Spleen (tissue), 7 donors: ENCODE measurements at regions not wholly inside any gene's neighbourhood (a gene's known extent, or its start where the extent isn't known, plus 50 kb on each side); places are given as distances from the start of the nearest gene placed in this dataset.

Experiments
- POLR2A ChIP-seq, 3 donors: fragments of 450-650 bp; IDR thresholded peaks; one replicate each; pipeline ENCODE4 v1.5.1; 2017; ENCODE audit warnings: antibody characterized with exemption in 3 of 3, mild to moderate bottlenecking in 1 of 3
- POLR2AphosphoS5 ChIP-seq, 3 donors: sonication (generic); formaldehyde crosslinking; IDR thresholded peaks; one replicate each; pipeline ENCODE4 v1.5.1; 2017; ENCODE audit warnings: antibody characterized with exemption in 3 of 3
- TF ChIP-seq, protein P1 (sequence below), 11 experiments: fragments of 200-600 bp in 7 of 11; fragments of 450-650 bp in 4 of 11; sonication (generic) in 4 of 11; IDR thresholded peaks in 8 of 11; conservative IDR thresholded peaks in 3 of 11; 1 replicate in 7 of 11; 2 replicates in 4 of 11; pipeline versions ENCODE4 v1.4.0 to v1.8.0; 2016 to 2021; ENCODE audit warnings: antibody characterized with exemption in 11 of 11, inconsistent platforms in 4 of 11, mild to moderate bottlenecking in 1 of 11
- donor health status: DM: no; HTN: no; CAD: no; lungs with moderate emphysema.
- donor health status: DM: no; HTN: no; CAD: no.
- donor health status: DM: no; HTN: no; CAD: no.

- TF ChIP-seq, protein P1, sequence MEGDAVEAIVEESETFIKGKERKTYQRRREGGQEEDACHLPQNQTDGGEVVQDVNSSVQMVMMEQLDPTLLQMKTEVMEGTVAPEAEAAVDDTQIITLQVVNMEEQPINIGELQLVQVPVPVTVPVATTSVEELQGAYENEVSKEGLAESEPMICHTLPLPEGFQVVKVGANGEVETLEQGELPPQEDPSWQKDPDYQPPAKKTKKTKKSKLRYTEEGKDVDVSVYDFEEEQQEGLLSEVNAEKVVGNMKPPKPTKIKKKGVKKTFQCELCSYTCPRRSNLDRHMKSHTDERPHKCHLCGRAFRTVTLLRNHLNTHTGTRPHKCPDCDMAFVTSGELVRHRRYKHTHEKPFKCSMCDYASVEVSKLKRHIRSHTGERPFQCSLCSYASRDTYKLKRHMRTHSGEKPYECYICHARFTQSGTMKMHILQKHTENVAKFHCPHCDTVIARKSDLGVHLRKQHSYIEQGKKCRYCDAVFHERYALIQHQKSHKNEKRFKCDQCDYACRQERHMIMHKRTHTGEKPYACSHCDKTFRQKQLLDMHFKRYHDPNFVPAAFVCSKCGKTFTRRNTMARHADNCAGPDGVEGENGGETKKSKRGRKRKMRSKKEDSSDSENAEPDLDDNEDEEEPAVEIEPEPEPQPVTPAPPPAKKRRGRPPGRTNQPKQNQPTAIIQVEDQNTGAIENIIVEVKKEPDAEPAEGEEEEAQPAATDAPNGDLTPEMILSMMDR (IDR thresholded peaks at IDR 0.05 in 8 of 11, conservative IDR thresholded peaks at IDR 0.05 in 3 of 11) = no peak
- TF ChIP-seq POLR2A (IDR thresholded peaks at IDR 0.05) (no peak), POLR2AphosphoS5 (IDR thresholded peaks at IDR 0.05) (no peak)
Observed at GRCh38 chr10:28236591-28236990, 66.3 kb downstream of the MPP7 start.
